B cell (primary cell): ENCODE measurements at regions not wholly inside any gene's neighbourhood (a gene's known extent, or its start where the extent isn't known, plus 50 kb on each side); places are given as distances from the start of the nearest gene placed in this dataset.

ENCODE experiments used
- ATAC-seq: fragments of 200-7000 bp; cut with Tn5 transposase; one replicate; pipeline ENCODE4 v1.10.0; 2021; ENCODE audit warnings: low read depth, mild to moderate bottlenecking, moderate number of reproducible peaks, moderate library complexity
- CTCF ChIA-PET: fragments of 350-600 bp; sonication (Branson Sonifier 250); formaldehyde crosslinking; loops from one replicate; lab custom pipeline; 2021; ENCODE audit warnings: antibody characterized with exemption, inconsistent platforms; lab: Charles Lee
- POLR2A ChIA-PET: fragments of 350-600 bp; sonication (Branson Sonifier 250); formaldehyde crosslinking; loops from one replicate; lab custom pipeline; 2021; ENCODE audit warnings: antibody characterized with exemption; lab: Charles Lee
- DNase-seq: peaks from one replicate; pipeline ENCODE4 v3.0.0; 2013
- H2AFZ ChIP-seq: 2 replicates; pipeline ENCODE4 v1.6.1; 2012; ENCODE audit warnings: mild to moderate bottlenecking, low read depth, low read length; ENCODE audit not compliant: insufficient read depth, poor library complexity, severe bottlenecking
- H3K27ac ChIP-seq, 2 donors: 1 replicate in 1 of 2; 2 replicates in 1 of 2; pipeline ENCODE4 v1.5.1; 2012 to 2013; ENCODE audit warnings: low read length in 2 of 2, mild to moderate bottlenecking in 2 of 2, moderate library complexity in 1 of 2
- H3K27me3 ChIP-seq, 4 experiments: fragments of 200-600 bp in 1 of 4; sonication (generic) in 1 of 4; replicated peaks in 1 of 4; 1 replicate in 2 of 4; 2 replicates in 2 of 4; pipeline versions ENCODE4 v1.6.1 to v1.7.0; 2013 to 2016; ENCODE audit warnings: low read length in 3 of 4, mild to moderate bottlenecking in 2 of 4, mixed read lengths in 1 of 4, moderate library complexity in 1 of 4; ENCODE audit not compliant: insufficient read depth in 4 of 4, control insufficient read depth in 3 of 4; ENCODE audit errors: control extremely low read depth in 1 of 4
- H3K36me3 ChIP-seq, 2 experiments: replicated peaks in 1 of 2; 1 replicate in 1 of 2; 2 replicates in 1 of 2; pipeline versions ENCODE4 v1.6.1 to v1.7.1; 2013; ENCODE audit warnings: low read length in 1 of 2; ENCODE audit not compliant: insufficient read depth in 2 of 2, control insufficient read depth in 1 of 2; ENCODE audit errors: control extremely low read depth in 1 of 2, extremely low read depth in 1 of 2
- H3K4me1 ChIP-seq, 2 donors: fragments of 200-600 bp in 1 of 2; sonication (generic) in 1 of 2; 1 replicate in 1 of 2; 2 replicates in 1 of 2; pipeline versions ENCODE4 v1.5.1 to v1.6.1; 2013 to 2017; ENCODE audit warnings: low read length in 2 of 2; ENCODE audit not compliant: control insufficient read depth in 2 of 2, insufficient read depth in 2 of 2
- H3K4me2 ChIP-seq: replicated peaks from 2 replicates; pipeline ENCODE3; 2012; ENCODE audit warnings: mild to moderate bottlenecking, low read depth, low read length; ENCODE audit not compliant: poor library complexity, severe bottlenecking
- H3K4me3 ChIP-seq, 5 experiments: fragments of 200-600 bp in 1 of 5; sonication (generic) in 1 of 5; 1 replicate in 3 of 5; 2 replicates in 2 of 5; pipeline versions ENCODE4 v1.5.1 to v1.7.0; 2011 to 2016; ENCODE audit warnings: low read length in 4 of 5, mild to moderate bottlenecking in 4 of 5, low read depth in 2 of 5, control low read depth in 1 of 5, moderate library complexity in 1 of 5; ENCODE audit not compliant: insufficient read depth in 1 of 5; ENCODE audit errors: control extremely low read depth in 1 of 5, extremely low read depth in 1 of 5
- H3K79me2 ChIP-seq: fragments of 200-600 bp; sonication (generic); one replicate; pipeline ENCODE4 v1.6.0; 2016; ENCODE audit warnings: low read length; ENCODE audit not compliant: control insufficient read depth, insufficient read depth
- H3K9ac ChIP-seq: fragments of 200-600 bp; sonication (generic); 2 replicates; pipeline ENCODE4 v1.6.1; 2017; ENCODE audit warnings: mild to moderate bottlenecking, low read length, moderate library complexity
- H3K9me3 ChIP-seq, 3 donors: one replicate each; pipeline versions ENCODE4 v1.6.1 to v1.7.1; 2013; ENCODE audit warnings: low read length in 2 of 3; ENCODE audit not compliant: control insufficient read depth in 2 of 3, insufficient read depth in 1 of 3; ENCODE audit errors: control extremely low read depth in 1 of 3
- H4K20me1 ChIP-seq: 2 replicates; pipeline ENCODE4 v1.6.0; 2012; ENCODE audit warnings: mild to moderate bottlenecking, low read length; ENCODE audit not compliant: insufficient read depth, control insufficient read depth, poor library complexity, severe bottlenecking
- H3K27ac Mint-ChIP-seq: one replicate; pipeline ENCODE4 v1.8.0; 2021; ENCODE audit warnings: mixed read lengths
- H3K27me3 Mint-ChIP-seq: one replicate; pipeline ENCODE4 v1.8.0; 2021; ENCODE audit warnings: mixed read lengths
- H3K4me1 Mint-ChIP-seq: one replicate; pipeline ENCODE4 v1.8.0; 2021; ENCODE audit warnings: mixed read lengths
- H3K4me3 Mint-ChIP-seq: one replicate; pipeline ENCODE4 v1.8.0; 2021; ENCODE audit warnings: mixed read lengths
- H3K9me3 Mint-ChIP-seq: one replicate; pipeline ENCODE4 v1.8.0; 2022; ENCODE audit warnings: mixed read lengths; ENCODE audit not compliant: insufficient read depth
- CTCF ChIP-seq: fragments of 200-600 bp; IDR thresholded peaks from one replicate; pipeline ENCODE4 v1.8.0; 2022; ENCODE audit warnings: antibody characterized with exemption, mild to moderate bottlenecking
- EZH2 ChIP-seq: IDR thresholded peaks from 2 replicates; pipeline ENCODE4 v1.6.1; 2012; ENCODE audit warnings: borderline replicate concordance, low read depth, mild to moderate bottlenecking, moderate library complexity, low read length; ENCODE audit not compliant: insufficient read depth, poor library complexity, severe bottlenecking
- WGBS: methylation state at CpG from one replicate; pipeline ENCODE4 v1.1.5; 2013; ENCODE audit warnings: missing lambda C conversion rate; ENCODE audit not compliant: insufficient coverage; 5-methylcytosine and 5-hydroxymethylcytosine counted together
- intact Hi-C: fragments of 100-400 bp; cut with micrococcal nuclease; formaldehyde crosslinking; loops from one replicate; pipeline ENCODE4 v1.10.0; 2022

- no peaks in the 10 kb centered on the region for H3K9me3 ChIP-seq
- ChIA-PET CTCF (no interaction called here), POLR2A (no interaction called here)
- no peak overlapping the region for H3K4me2 ChIP-seq
- TF ChIP-seq CTCF (no peak), EZH2 (no peak)
- H3K9ac ChIP-seq: no peak overlapping the region
- no peak overlapping the region for H3K27ac ChIP-seq
- Mint-ChIP-seq H3K4me3 (no peak overlapping the region), H3K9me3 (no peaks in the 10 kb centered on the region), H3K4me1 (no peaks in the 10 kb centered on the region), H3K27ac (no peak overlapping the region), H3K27me3 (peaks cover 9% of the 10 kb centered on the region)
- intact Hi-C loops: no loop called here
- H3K27me3 ChIP-seq: no peaks in the 10 kb centered on the region
- no peaks in the 10 kb centered on the region for H3K4me1 ChIP-seq
- no peaks in the 10 kb centered on the region for H3K36me3 ChIP-seq
- H3K4me3 ChIP-seq: no peak overlapping the region
- WGBS: 81% methylated on average over 7 of the region's 9 CpGs
- ATAC-seq (no peak), DNase-seq (no peak)
- no peak overlapping the region for H2AFZ ChIP-seq
- H3K79me2 ChIP-seq: no peaks in the 10 kb centered on the region
- H4K20me1 ChIP-seq: no peaks in the 10 kb centered on the region
These were observed 290.3 kb downstream of the C1D start for GRCh38 chr2:67772216-67773170.

GRCh38 chr2:67773851-67774250 is 289.0 kb downstream of the C1D start:
- H3K27me3 ChIP-seq: peaks cover 0 to under 1% (median 0%) of the 10 kb centered on the region in 4 experiments
- H2AFZ ChIP-seq: no peak overlapping the region
- H3K4me2 ChIP-seq: no peak overlapping the region
- Mint-ChIP-seq H3K27me3 (peaks cover 15% of the 10 kb centered on the region), H3K4me1 (no peaks in the 10 kb centered on the region), H3K4me3 (no peak overlapping the region), H3K27ac (no peak overlapping the region), H3K9me3 (no peaks in the 10 kb centered on the region)
- no peak overlapping the region for H3K27ac ChIP-seq
- ChIA-PET POLR2A (no interaction called here), CTCF (interaction anchor here (0.6 to 1.1 kb wide), 2 partner anchors 19 to 73 kb away, joined by 4 read pairs; no protein-coding TSS in a partner anchor)
- no peaks in the 10 kb centered on the region for H3K79me2 ChIP-seq
- TF ChIP-seq CTCF: no peak
- no peak for TF ChIP-seq EZH2
- H4K20me1 ChIP-seq: no peaks in the 10 kb centered on the region
- ATAC-seq (no peak), DNase-seq (no peak)
- 86% methylated on average over 1 of the region's 3 CpGs for whole genome bisulfite sequencing
- no peaks in the 10 kb centered on the region for H3K9me3 ChIP-seq
- H3K4me1 ChIP-seq: no peaks in the 10 kb centered on the region
- intact Hi-C loops: no loop called here
- H3K9ac ChIP-seq: no peak overlapping the region
- H3K4me3 ChIP-seq: no peak overlapping the region
- no peaks in the 10 kb centered on the region for H3K36me3 ChIP-seq
